WTC11 (cell line): ENCODE measurements at regions not wholly inside any gene's neighbourhood (a gene's known extent, or its start where the extent isn't known, plus 50 kb on each side); places are given as distances from the start of the nearest gene placed in this dataset.

ENCODE experiments used
- ATAC-seq: fragments of 200-7000 bp; cut with Tn5 transposase; 2 replicates; pipeline ENCODE4 v1.10.0; 2021; ENCODE audit warnings: mild to moderate bottlenecking, moderate library complexity
- CTCF ChIA-PET: fragments of 300-600 bp; sonication (Branson Sonifier 250); formaldehyde crosslinking; loops from one replicate; lab custom pipeline; 2021; ENCODE audit warnings: antibody characterized with exemption; lab: Charles Lee
- POLR2A ChIA-PET: fragments of 350-600 bp; sonication (Branson Sonifier 250); formaldehyde crosslinking; loops from one replicate; lab custom pipeline; 2021; ENCODE audit warnings: antibody characterized with exemption; lab: Charles Lee
- DNase-seq: peaks from one replicate; pipeline ENCODE4 v3.0.0; 2021; ENCODE audit warnings: low spot score
- H3K27ac Mint-ChIP-seq: 2 replicates; pipeline ENCODE4 v1.8.0; 2021; ENCODE audit warnings: mixed read lengths
- H3K27me3 Mint-ChIP-seq: 2 replicates; pipeline ENCODE4 v1.8.0; 2021; ENCODE audit warnings: low read depth, mild to moderate bottlenecking, moderate library complexity, mixed read lengths
- H3K36me3 Mint-ChIP-seq: 2 replicates; pipeline ENCODE4 v1.8.0; 2021; ENCODE audit warnings: mixed read lengths
- H3K4me1 Mint-ChIP-seq: 2 replicates; pipeline ENCODE4 v1.8.0; 2022; ENCODE audit warnings: mixed read lengths
- H3K4me3 Mint-ChIP-seq: 2 replicates; pipeline ENCODE4 v1.8.0; 2021; ENCODE audit warnings: mild to moderate bottlenecking, moderate library complexity, mixed read lengths
- H3K9me3 Mint-ChIP-seq: 2 replicates; pipeline ENCODE4 v1.8.0; 2021; ENCODE audit warnings: mixed read lengths
- ATF2 ChIP-seq: sonication (generic); formaldehyde crosslinking; IDR thresholded peaks from 2 replicates; pipeline ENCODE4 v1.8.1; 2022; ENCODE audit warnings: low read depth, missing genetic modification reagents, borderline replicate concordance
- CDX4 ChIP-seq: fragments of 250-450 bp; sonication (Bioruptor Pico); IDR thresholded peaks from 2 replicates; pipeline ENCODE4 v1.9.0; 2021; ENCODE audit warnings: moderate library complexity, mild to moderate bottlenecking, inconsistent platforms, borderline replicate concordance
- ELF4 ChIP-seq: sonication (generic); formaldehyde crosslinking; IDR thresholded peaks from 2 replicates; pipeline ENCODE4 v1.8.1; 2022; ENCODE audit warnings: low read depth, mild to moderate bottlenecking, moderate library complexity, missing genetic modification reagents
- EMX1 ChIP-seq: fragments of 250-450 bp; sonication (Bioruptor Pico); IDR thresholded peaks from 2 replicates; pipeline ENCODE4 v1.8.0; 2021; ENCODE audit warnings: mild to moderate bottlenecking
- FOXJ3 ChIP-seq: sonication (generic); formaldehyde crosslinking; IDR thresholded peaks from 2 replicates; pipeline ENCODE4 v1.9.0; 2021; ENCODE audit warnings: missing genetic modification reagents, mild to moderate bottlenecking, borderline replicate concordance
- GTF2I ChIP-seq: fragments of 250-450 bp; sonication (Bioruptor Pico); conservative IDR thresholded peaks from 2 replicates; pipeline ENCODE4 v1.4.0; 2021; ENCODE audit warnings: mild to moderate bottlenecking
- IRF2 ChIP-seq: sonication (generic); formaldehyde crosslinking; IDR thresholded peaks from 2 replicates; pipeline ENCODE4 v1.8.0; 2022; ENCODE audit warnings: low read depth, missing genetic modification reagents, borderline replicate concordance
- JAZF1 ChIP-seq: fragments of 250-450 bp; sonication (Bioruptor Pico); IDR thresholded peaks from 2 replicates; pipeline ENCODE4 v1.9.0; 2021; ENCODE audit warnings: moderate library complexity, mild to moderate bottlenecking, inconsistent platforms
- JUN ChIP-seq: sonication (generic); formaldehyde crosslinking; IDR thresholded peaks from 2 replicates; pipeline ENCODE4 v1.8.0; 2023; ENCODE audit warnings: mild to moderate bottlenecking, missing genetic modification reagents
- MXD4 ChIP-seq: fragments of 250-450 bp; sonication (Bioruptor Pico); IDR thresholded peaks from 2 replicates; pipeline ENCODE4 v1.8.0; 2021; ENCODE audit warnings: mild to moderate bottlenecking, moderate library complexity, borderline replicate concordance
- NR3C1 ChIP-seq: sonication (generic); formaldehyde crosslinking; conservative IDR thresholded peaks from 2 replicates; pipeline ENCODE4 v1.8.1; 2023; ENCODE audit warnings: low read depth, mild to moderate bottlenecking, missing genetic modification reagents
- OVOL2 ChIP-seq: fragments of 250-450 bp; sonication (Bioruptor Pico); IDR thresholded peaks from 2 replicates; pipeline ENCODE4 v1.9.0; 2021; ENCODE audit warnings: mild to moderate bottlenecking, borderline replicate concordance
- PRRX2 ChIP-seq: fragments of 250-450 bp; sonication (Bioruptor Pico); IDR thresholded peaks from 2 replicates; pipeline ENCODE4 v1.8.0; 2021; ENCODE audit warnings: mild to moderate bottlenecking
- SMAD4 ChIP-seq: sonication (generic); formaldehyde crosslinking; IDR thresholded peaks from 2 replicates; pipeline ENCODE4 v1.8.0; 2022; ENCODE audit warnings: mild to moderate bottlenecking, missing genetic modification reagents
- SOX15 ChIP-seq: fragments of 250-450 bp; sonication (Bioruptor Pico); IDR thresholded peaks from 2 replicates; pipeline ENCODE4 v1.9.0; 2021; ENCODE audit warnings: mild to moderate bottlenecking
- SP1 ChIP-seq: sonication (generic); formaldehyde crosslinking; conservative IDR thresholded peaks from 2 replicates; pipeline ENCODE4 v1.8.1; 2022; ENCODE audit warnings: missing genetic modification reagents
- TCF7 ChIP-seq: sonication (generic); formaldehyde crosslinking; IDR thresholded peaks from 2 replicates; pipeline ENCODE4 v1.8.0; 2022; ENCODE audit warnings: mild to moderate bottlenecking, low read depth, missing genetic modification reagents, moderate library complexity
- TP53 ChIP-seq: sonication (generic); formaldehyde crosslinking; IDR thresholded peaks from 2 replicates; pipeline ENCODE4 v1.8.1; 2023; ENCODE audit warnings: mild to moderate bottlenecking, missing genetic modification reagents
- ZNF263 ChIP-seq: sonication (generic); formaldehyde crosslinking; IDR thresholded peaks from 2 replicates; pipeline ENCODE4 v1.8.1; 2022; ENCODE audit warnings: low read depth, mild to moderate bottlenecking, moderate library complexity, missing genetic modification reagents
- ZNF671 ChIP-seq: fragments of 250-450 bp; sonication (Bioruptor Pico); IDR thresholded peaks from 2 replicates; pipeline ENCODE4 v1.8.0; 2021; ENCODE audit warnings: mild to moderate bottlenecking
- TF ChIP-seq, protein P1 (sequence below): fragments of 200-600 bp; IDR thresholded peaks from 2 replicates; pipeline ENCODE4 v1.8.0; 2022; ENCODE audit warnings: antibody characterized with exemption
- TF ChIP-seq, protein P2 (sequence below): sonication (generic); formaldehyde crosslinking; IDR thresholded peaks from 2 replicates; pipeline ENCODE4 v1.8.1; 2023; ENCODE audit warnings: mild to moderate bottlenecking, missing genetic modification reagents, moderate library complexity
- TF ChIP-seq, protein P3 (sequence below): sonication (generic); formaldehyde crosslinking; IDR thresholded peaks from 2 replicates; pipeline ENCODE4 v1.8.1; 2023; ENCODE audit warnings: mild to moderate bottlenecking, missing genetic modification reagents
- TF ChIP-seq, protein P4 (sequence below): sonication (generic); formaldehyde crosslinking; IDR thresholded peaks from 2 replicates; pipeline ENCODE4 v1.8.0; 2023; ENCODE audit warnings: missing genetic modification reagents, mild to moderate bottlenecking, borderline replicate concordance

DNA sequence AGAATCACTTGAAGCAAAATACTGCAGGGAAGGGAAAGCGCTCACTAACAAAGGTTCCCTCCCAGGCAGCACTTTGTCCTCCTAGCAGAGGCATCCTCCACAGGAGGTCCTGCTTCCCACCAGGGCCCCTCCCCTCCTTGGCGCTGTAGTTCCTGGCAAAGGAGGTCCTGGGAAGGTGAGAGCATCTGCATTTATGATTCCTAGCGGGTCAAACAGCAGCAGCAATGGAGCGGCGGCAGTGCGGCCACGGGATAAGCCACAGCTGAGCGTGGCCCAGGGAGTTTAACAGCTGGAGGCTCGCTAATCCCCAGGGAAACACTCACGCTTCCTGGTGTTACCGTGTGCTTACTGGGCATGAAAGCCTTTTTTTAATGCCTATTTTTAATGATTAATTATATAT lies 185.8 kb downstream of the TTLL2 start (continued):
- TF ChIP-seq, protein P1, sequence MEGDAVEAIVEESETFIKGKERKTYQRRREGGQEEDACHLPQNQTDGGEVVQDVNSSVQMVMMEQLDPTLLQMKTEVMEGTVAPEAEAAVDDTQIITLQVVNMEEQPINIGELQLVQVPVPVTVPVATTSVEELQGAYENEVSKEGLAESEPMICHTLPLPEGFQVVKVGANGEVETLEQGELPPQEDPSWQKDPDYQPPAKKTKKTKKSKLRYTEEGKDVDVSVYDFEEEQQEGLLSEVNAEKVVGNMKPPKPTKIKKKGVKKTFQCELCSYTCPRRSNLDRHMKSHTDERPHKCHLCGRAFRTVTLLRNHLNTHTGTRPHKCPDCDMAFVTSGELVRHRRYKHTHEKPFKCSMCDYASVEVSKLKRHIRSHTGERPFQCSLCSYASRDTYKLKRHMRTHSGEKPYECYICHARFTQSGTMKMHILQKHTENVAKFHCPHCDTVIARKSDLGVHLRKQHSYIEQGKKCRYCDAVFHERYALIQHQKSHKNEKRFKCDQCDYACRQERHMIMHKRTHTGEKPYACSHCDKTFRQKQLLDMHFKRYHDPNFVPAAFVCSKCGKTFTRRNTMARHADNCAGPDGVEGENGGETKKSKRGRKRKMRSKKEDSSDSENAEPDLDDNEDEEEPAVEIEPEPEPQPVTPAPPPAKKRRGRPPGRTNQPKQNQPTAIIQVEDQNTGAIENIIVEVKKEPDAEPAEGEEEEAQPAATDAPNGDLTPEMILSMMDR: no peak
- TF ChIP-seq FOXJ3 (no peak), JUN (CRISPR knock-in tag) (no peak), IRF2 (CRISPR knock-in tag) (no peak), ATF2 (CRISPR knock-in tag) (no peak), SOX15 (no peak), ZNF263 (CRISPR knock-in tag) (no peak), SMAD4 (no peak), NR3C1 (CRISPR knock-in tag) (no peak), TCF7 (CRISPR knock-in tag) (no peak)
- TF ChIP-seq, protein P2, sequence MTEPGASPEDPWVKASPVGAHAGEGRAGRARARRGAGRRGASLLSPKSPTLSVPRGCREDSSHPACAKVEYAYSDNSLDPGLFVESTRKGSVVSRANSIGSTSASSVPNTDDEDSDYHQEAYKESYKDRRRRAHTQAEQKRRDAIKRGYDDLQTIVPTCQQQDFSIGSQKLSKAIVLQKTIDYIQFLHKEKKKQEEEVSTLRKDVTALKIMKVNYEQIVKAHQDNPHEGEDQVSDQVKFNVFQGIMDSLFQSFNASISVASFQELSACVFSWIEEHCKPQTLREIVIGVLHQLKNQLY (CRISPR knock-in tag): no peak
- TF ChIP-seq, protein P3, sequence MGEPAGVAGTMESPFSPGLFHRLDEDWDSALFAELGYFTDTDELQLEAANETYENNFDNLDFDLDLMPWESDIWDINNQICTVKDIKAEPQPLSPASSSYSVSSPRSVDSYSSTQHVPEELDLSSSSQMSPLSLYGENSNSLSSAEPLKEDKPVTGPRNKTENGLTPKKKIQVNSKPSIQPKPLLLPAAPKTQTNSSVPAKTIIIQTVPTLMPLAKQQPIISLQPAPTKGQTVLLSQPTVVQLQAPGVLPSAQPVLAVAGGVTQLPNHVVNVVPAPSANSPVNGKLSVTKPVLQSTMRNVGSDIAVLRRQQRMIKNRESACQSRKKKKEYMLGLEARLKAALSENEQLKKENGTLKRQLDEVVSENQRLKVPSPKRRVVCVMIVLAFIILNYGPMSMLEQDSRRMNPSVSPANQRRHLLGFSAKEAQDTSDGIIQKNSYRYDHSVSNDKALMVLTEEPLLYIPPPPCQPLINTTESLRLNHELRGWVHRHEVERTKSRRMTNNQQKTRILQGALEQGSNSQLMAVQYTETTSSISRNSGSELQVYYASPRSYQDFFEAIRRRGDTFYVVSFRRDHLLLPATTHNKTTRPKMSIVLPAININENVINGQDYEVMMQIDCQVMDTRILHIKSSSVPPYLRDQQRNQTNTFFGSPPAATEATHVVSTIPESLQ: no peak
- TF ChIP-seq, all 79 proteins: peak for 0

DNA sequence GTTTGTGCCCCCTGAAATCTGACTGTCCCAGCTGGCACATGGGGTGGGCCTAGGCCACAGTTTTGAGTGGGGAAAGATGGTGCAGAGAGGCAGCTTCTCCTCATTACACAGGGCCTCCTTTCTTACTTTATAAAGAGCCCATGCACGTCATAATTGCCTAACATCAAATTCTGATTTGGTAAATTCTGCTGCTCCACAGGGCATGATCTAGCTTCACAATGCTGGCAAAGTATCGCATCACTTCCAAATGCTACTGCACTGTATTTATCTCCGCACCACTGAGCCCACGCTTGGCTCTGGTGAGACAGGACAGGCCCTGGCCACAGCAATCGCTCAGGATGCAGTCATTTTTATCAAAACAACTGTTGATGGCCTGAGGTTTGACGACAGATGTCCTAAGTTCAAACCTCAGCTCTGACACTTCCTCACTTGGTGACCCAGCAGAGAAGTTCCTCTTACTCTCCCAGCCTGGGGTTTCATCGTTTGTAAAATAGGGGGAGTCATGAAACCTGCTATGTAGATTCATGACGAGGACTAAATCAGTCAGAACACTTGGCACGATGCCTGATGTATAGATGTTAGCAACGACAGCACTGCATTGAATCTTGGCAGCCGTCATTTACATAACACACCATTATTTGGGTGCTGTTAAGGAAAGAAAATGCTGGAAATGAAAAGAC lies 187.9 kb downstream of the TTLL2 start:
- TF ChIP-seq ZNF671 (CRISPR knock-in tag): no peak
- no peak for TF ChIP-seq EMX1 (CRISPR knock-in tag)
- no peak for TF ChIP-seq ELF4 (CRISPR knock-in tag)
- TF ChIP-seq GTF2I (CRISPR knock-in tag): no peak
- TF ChIP-seq PRRX2 (CRISPR knock-in tag): no peak
- TF ChIP-seq JAZF1: no peak
- TF ChIP-seq CDX4 (CRISPR knock-in tag): no peak
- TF ChIP-seq OVOL2: no peak
- no peak for TF ChIP-seq TP53 (CRISPR knock-in tag)
- no peak for TF ChIP-seq MXD4 (CRISPR knock-in tag)
- TF ChIP-seq, protein P1: no peak
- no peak for TF ChIP-seq SP1 (CRISPR knock-in tag)
- TF ChIP-seq, protein P4, sequence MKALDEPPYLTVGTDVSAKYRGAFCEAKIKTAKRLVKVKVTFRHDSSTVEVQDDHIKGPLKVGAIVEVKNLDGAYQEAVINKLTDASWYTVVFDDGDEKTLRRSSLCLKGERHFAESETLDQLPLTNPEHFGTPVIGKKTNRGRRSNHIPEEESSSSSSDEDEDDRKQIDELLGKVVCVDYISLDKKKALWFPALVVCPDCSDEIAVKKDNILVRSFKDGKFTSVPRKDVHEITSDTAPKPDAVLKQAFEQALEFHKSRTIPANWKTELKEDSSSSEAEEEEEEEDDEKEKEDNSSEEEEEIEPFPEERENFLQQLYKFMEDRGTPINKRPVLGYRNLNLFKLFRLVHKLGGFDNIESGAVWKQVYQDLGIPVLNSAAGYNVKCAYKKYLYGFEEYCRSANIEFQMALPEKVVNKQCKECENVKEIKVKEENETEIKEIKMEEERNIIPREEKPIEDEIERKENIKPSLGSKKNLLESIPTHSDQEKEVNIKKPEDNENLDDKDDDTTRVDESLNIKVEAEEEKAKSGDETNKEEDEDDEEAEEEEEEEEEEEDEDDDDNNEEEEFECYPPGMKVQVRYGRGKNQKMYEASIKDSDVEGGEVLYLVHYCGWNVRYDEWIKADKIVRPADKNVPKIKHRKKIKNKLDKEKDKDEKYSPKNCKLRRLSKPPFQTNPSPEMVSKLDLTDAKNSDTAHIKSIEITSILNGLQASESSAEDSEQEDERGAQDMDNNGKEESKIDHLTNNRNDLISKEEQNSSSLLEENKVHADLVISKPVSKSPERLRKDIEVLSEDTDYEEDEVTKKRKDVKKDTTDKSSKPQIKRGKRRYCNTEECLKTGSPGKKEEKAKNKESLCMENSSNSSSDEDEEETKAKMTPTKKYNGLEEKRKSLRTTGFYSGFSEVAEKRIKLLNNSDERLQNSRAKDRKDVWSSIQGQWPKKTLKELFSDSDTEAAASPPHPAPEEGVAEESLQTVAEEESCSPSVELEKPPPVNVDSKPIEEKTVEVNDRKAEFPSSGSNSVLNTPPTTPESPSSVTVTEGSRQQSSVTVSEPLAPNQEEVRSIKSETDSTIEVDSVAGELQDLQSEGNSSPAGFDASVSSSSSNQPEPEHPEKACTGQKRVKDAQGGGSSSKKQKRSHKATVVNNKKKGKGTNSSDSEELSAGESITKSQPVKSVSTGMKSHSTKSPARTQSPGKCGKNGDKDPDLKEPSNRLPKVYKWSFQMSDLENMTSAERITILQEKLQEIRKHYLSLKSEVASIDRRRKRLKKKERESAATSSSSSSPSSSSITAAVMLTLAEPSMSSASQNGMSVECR (CRISPR knock-in tag): no peak
- no peak for TF ChIP-seq NR3C1 (CRISPR knock-in tag)
- Mint-ChIP-seq H3K4me1 (peaks cover 15% of the 10 kb centered on the region), H3K36me3 (no peaks in the 10 kb centered on the region), H3K27me3 (no peaks in the 10 kb centered on the region), H3K4me3 (no peak overlapping the region), H3K27ac (no peak overlapping the region), H3K9me3 (no peaks in the 10 kb centered on the region)
- POLR2A ChIA-PET: no interaction called here
- DNase-seq (no peak), ATAC-seq (no peak)
- CTCF ChIA-PET: no interaction called here
